ENCODE measurements at regions not wholly inside any gene's neighbourhood (a gene's known extent, or its start where the extent isn't known, plus 50 kb on each side); places are given as distances from the start of the nearest gene placed in this dataset.

GRCh38 chr13:33441015-33441414 is 155.5 kb upstream of the STARD13 start:
- TF ChIP-seq CTCF (conservative IDR thresholded peaks at IDR 0.05), result peak; percentile 43
- TF ChIP-seq ZFX (IDR thresholded peaks at IDR 0.05), result no peak
- H3K27ac ChIP-seq, result no peak overlapping the region

GRCh38 chr13:33445024-33445423 is 159.5 kb upstream of the STARD13 start:
- peak overlapping the region; percentile 86 for H3K27ac ChIP-seq
- TF ChIP-seq CTCF (conservative IDR thresholded peaks at IDR 0.05) (no peak), ZFX (IDR thresholded peaks at IDR 0.05) (no peak)

GRCh38 chr13:33445476-33445875 is 159.9 kb upstream of the STARD13 start:
- no peak overlapping the region; the same call in 1 of the 2 replicates for H3K27ac ChIP-seq
- TF ChIP-seq ZFX (IDR thresholded peaks at IDR 0.05) (no peak), CTCF (conservative IDR thresholded peaks at IDR 0.05) (no peak)

GRCh38 chr13:33446821-33447725 is 161.5 kb upstream of the STARD13 start:
- TF ChIP-seq ZFX (IDR thresholded peaks at IDR 0.05), result no peak
- TF ChIP-seq CTCF (conservative IDR thresholded peaks at IDR 0.05), result no peak
- peak overlapping the region; percentile 47; the same call in 1 of the 2 replicates for H3K27ac ChIP-seq

GRCh38 chr13:33448889-33449288 is 163.3 kb upstream of the STARD13 start:
- TF ChIP-seq ZFX (IDR thresholded peaks at IDR 0.05) (no peak), CTCF (conservative IDR thresholded peaks at IDR 0.05) (no peak)
- H3K27ac ChIP-seq, result no peak overlapping the region

GRCh38 chr13:33450956-33451709 is 165.6 kb upstream of the STARD13 start:
- H3K27ac ChIP-seq, result no peak overlapping the region; the same call in 1 of the 2 replicates
- TF ChIP-seq ZFX (IDR thresholded peaks at IDR 0.05) (no peak), CTCF (conservative IDR thresholded peaks at IDR 0.05) (no peak)

Data from C4-2B (cell line).